ENCODE measurements at regions not wholly inside any gene's neighbourhood (a gene's known extent, or its start where the extent isn't known, plus 50 kb on each side); places are given as distances from the start of the nearest gene placed in this dataset.

- no peak overlapping the region for H3K4me3 ChIP-seq (ENCODE audit: low read depth, low read length)
- TF ChIP-seq, protein P1, sequence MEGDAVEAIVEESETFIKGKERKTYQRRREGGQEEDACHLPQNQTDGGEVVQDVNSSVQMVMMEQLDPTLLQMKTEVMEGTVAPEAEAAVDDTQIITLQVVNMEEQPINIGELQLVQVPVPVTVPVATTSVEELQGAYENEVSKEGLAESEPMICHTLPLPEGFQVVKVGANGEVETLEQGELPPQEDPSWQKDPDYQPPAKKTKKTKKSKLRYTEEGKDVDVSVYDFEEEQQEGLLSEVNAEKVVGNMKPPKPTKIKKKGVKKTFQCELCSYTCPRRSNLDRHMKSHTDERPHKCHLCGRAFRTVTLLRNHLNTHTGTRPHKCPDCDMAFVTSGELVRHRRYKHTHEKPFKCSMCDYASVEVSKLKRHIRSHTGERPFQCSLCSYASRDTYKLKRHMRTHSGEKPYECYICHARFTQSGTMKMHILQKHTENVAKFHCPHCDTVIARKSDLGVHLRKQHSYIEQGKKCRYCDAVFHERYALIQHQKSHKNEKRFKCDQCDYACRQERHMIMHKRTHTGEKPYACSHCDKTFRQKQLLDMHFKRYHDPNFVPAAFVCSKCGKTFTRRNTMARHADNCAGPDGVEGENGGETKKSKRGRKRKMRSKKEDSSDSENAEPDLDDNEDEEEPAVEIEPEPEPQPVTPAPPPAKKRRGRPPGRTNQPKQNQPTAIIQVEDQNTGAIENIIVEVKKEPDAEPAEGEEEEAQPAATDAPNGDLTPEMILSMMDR (IDR thresholded peaks at IDR 0.05; ENCODE audit: low read depth, low read length) = no peak
- TF ChIP-seq MYC (IDR thresholded peaks at IDR 0.05; ENCODE audit: low read depth, low read length) = no peak
- no peak for TF ChIP-seq MAX (IDR thresholded peaks at IDR 0.05; ENCODE audit: low read depth, low read length)
- no peak for TF ChIP-seq POLR2A (IDR thresholded peaks at IDR 0.05; ENCODE audit: extremely low read depth, insufficient read length)
- no peak for DNase-seq (ENCODE audit: low read depth)
Observed at GRCh38 chrX:104324461-104325212, 69.9 kb upstream of the ESX1 start.

- no peak for DNase-seq (ENCODE audit: low read depth)
- no peak for TF ChIP-seq POLR2A (IDR thresholded peaks at IDR 0.05; ENCODE audit: extremely low read depth, insufficient read length)
- no peak for TF ChIP-seq MYC (IDR thresholded peaks at IDR 0.05; ENCODE audit: low read depth, low read length)
- TF ChIP-seq, protein P1 (IDR thresholded peaks at IDR 0.05; ENCODE audit: low read depth, low read length) = no peak
- TF ChIP-seq MAX (IDR thresholded peaks at IDR 0.05; ENCODE audit: low read depth, low read length) = no peak
- no peak overlapping the region for H3K4me3 ChIP-seq (ENCODE audit: low read depth, low read length)
Observed at GRCh38 chrX:104319346-104319745, 64.6 kb upstream of the ESX1 start.

DNA sequence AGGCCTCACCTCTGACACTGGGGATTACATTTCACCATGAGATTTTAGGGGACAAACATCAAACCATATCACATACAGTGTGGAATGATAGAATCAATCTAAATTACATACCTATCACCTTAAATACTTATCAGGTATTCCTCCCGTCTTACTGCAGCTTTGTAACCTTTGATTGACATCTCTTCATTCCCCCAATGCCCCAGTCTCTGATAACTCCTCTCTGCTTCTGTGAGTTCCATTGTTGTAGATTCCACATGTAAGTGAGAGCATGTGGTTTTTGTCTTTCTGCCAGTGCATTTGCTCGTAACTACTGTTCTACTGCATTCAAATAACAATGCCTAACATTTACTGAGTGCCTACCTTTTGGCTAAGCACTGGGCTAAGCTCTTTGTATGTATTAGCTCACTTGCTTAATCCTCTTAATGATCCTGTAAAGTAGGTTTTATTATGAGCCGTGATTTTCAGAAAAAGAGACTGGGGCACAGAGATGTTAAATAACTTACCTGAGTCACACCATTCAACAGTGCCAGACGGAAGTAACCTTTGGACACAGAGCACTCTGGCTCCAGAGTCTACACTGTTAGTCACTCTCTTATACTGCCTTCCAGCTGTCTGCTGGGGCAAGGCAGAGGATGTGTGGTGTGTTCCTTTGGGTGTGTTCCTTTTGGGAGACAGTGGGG, 63.7 kb upstream of the ESX1 start:
- DNase-seq (ENCODE audit: low read depth) = no peak
- H3K4me3 ChIP-seq (ENCODE audit: low read depth, low read length) = no peak overlapping the region
- TF ChIP-seq POLR2A (IDR thresholded peaks at IDR 0.05; ENCODE audit: extremely low read depth, insufficient read length) = no peak
- TF ChIP-seq MYC (IDR thresholded peaks at IDR 0.05; ENCODE audit: low read depth, low read length) = no peak

DNA sequence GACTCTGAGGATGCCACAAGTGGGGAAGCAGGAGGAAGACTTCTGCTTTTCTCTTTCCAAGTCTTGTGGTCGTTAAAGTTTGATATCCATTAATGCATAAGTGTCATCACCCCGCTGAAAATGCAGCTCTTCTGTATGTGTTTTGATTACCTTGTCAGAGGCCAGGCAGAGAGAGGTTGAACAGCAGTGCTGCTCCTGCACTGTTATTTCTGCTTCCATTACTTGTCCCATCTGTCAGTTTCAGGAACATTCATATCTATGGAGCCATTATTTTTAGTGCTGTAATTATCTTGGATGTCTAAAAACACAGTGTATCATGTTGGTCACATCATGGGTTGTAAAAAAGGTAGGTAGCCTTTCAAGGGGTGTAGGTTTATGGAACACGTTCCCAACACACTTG, 62.0 kb upstream of the ESX1 start:
- no peak for TF ChIP-seq POLR2A (IDR thresholded peaks at IDR 0.05; ENCODE audit: extremely low read depth, insufficient read length)
- no peak for TF ChIP-seq MYC (IDR thresholded peaks at IDR 0.05; ENCODE audit: low read depth, low read length)
- TF ChIP-seq, protein P1 (IDR thresholded peaks at IDR 0.05; ENCODE audit: low read depth, low read length) = no peak
- no peak for TF ChIP-seq MAX (IDR thresholded peaks at IDR 0.05; ENCODE audit: low read depth, low read length)
- no peak for DNase-seq (ENCODE audit: low read depth)
- H3K4me3 ChIP-seq (ENCODE audit: low read depth, low read length) = no peak overlapping the region

DNA sequence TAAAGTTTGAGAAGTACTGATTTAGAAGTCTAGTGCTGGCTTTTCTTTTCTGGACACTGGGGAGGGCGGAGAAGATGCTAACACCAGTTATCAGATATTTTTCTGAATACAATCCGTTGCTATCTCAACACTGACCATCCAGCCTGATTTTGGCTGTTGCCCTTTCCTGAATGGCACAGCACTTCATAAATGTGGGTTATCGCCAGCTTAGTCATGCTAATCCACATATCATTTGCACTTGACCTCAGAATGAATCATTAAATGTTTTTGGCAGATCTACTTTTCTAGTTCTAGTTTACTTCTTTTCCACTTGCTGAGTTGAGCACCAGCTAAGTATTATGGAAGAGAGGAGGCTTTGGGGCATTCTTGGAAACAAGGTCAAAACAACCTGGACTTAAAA, 60.8 kb upstream of the ESX1 start:
- no peak for DNase-seq (ENCODE audit: low read depth)
- TF ChIP-seq POLR2A (IDR thresholded peaks at IDR 0.05; ENCODE audit: extremely low read depth, insufficient read length) (no peak), MAX (IDR thresholded peaks at IDR 0.05; ENCODE audit: low read depth, low read length) (no peak), MYC (IDR thresholded peaks at IDR 0.05; ENCODE audit: low read depth, low read length) (no peak)
- TF ChIP-seq, protein P1 (IDR thresholded peaks at IDR 0.05; ENCODE audit: low read depth, low read length) = no peak
- H3K4me3 ChIP-seq (ENCODE audit: low read depth, low read length) = no peak overlapping the region

- no peak overlapping the region for H3K4me3 ChIP-seq (ENCODE audit: low read depth, low read length)
- TF ChIP-seq, protein P1 (IDR thresholded peaks at IDR 0.05; ENCODE audit: low read depth, low read length) = no peak
- no peak for TF ChIP-seq MYC (IDR thresholded peaks at IDR 0.05; ENCODE audit: low read depth, low read length)
- no peak for TF ChIP-seq MAX (IDR thresholded peaks at IDR 0.05; ENCODE audit: low read depth, low read length)
- TF ChIP-seq POLR2A (IDR thresholded peaks at IDR 0.05; ENCODE audit: extremely low read depth, insufficient read length) = no peak
Observed at GRCh38 chrX:104310657-104311254, 56.0 kb upstream of the ESX1 start.

More at GRCh38 chrX:104310657-104311254, 56.0 kb upstream of the ESX1 start:
- no peak for DNase-seq (ENCODE audit: low read depth)

Data from NB4 (cell line).